ENCODE measurements at regions not wholly inside any gene's neighbourhood (a gene's known extent, or its start where the extent isn't known, plus 50 kb on each side); places are given as distances from the start of the nearest gene placed in this dataset.

DNA sequence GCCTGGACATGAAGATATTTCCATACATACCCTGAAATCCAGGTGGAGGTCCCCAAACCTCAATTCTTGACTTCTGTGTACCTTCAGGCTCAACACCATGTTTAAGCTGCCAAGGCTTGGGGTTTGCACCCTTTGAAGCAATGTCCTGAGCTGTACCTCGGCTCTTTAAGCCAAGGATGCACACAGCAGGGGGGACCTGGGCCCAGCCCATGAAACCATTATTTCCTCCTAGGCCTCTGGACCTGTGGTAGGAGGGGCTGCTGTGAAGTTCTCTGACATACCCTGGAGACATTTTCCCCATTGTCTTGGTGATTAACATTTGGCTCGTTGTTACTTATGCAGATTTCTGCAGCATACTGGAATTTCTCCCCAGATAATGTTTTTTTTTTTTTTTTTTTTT lies 184.3 kb upstream of the RGS18 start:
- TF ChIP-seq, protein P1, sequence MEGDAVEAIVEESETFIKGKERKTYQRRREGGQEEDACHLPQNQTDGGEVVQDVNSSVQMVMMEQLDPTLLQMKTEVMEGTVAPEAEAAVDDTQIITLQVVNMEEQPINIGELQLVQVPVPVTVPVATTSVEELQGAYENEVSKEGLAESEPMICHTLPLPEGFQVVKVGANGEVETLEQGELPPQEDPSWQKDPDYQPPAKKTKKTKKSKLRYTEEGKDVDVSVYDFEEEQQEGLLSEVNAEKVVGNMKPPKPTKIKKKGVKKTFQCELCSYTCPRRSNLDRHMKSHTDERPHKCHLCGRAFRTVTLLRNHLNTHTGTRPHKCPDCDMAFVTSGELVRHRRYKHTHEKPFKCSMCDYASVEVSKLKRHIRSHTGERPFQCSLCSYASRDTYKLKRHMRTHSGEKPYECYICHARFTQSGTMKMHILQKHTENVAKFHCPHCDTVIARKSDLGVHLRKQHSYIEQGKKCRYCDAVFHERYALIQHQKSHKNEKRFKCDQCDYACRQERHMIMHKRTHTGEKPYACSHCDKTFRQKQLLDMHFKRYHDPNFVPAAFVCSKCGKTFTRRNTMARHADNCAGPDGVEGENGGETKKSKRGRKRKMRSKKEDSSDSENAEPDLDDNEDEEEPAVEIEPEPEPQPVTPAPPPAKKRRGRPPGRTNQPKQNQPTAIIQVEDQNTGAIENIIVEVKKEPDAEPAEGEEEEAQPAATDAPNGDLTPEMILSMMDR (IDR thresholded peaks at IDR 0.05; ENCODE audit: poor library complexity) = no peak
- no peak for TF ChIP-seq EZH2 (IDR thresholded peaks at IDR 0.05; ENCODE audit: borderline replicate concordance)
